B cell (primary cell): ENCODE measurements at regions not wholly inside any gene's neighbourhood (a gene's known extent, or its start where the extent isn't known, plus 50 kb on each side); places are given as distances from the start of the nearest gene placed in this dataset.

Source experiments
- CTCF ChIP-seq: fragments of 200-600 bp; IDR thresholded peaks from one replicate; pipeline ENCODE4 v1.8.0; 2022; ENCODE audit warnings: antibody characterized with exemption, mild to moderate bottlenecking
- EZH2 ChIP-seq: IDR thresholded peaks from 2 replicates; pipeline ENCODE4 v1.6.1; 2012; ENCODE audit warnings: borderline replicate concordance, low read depth, mild to moderate bottlenecking, moderate library complexity, low read length; ENCODE audit not compliant: insufficient read depth, poor library complexity, severe bottlenecking

GRCh38 chr2:10993001-10993481 lies 81.3 kb downstream of the KCNF1 start:
- TF ChIP-seq CTCF (no peak), EZH2 (no peak)
